ENCODE measurements at regions not wholly inside any gene's neighbourhood (a gene's known extent, or its start where the extent isn't known, plus 50 kb on each side); places are given as distances from the start of the nearest gene placed in this dataset.

DNA sequence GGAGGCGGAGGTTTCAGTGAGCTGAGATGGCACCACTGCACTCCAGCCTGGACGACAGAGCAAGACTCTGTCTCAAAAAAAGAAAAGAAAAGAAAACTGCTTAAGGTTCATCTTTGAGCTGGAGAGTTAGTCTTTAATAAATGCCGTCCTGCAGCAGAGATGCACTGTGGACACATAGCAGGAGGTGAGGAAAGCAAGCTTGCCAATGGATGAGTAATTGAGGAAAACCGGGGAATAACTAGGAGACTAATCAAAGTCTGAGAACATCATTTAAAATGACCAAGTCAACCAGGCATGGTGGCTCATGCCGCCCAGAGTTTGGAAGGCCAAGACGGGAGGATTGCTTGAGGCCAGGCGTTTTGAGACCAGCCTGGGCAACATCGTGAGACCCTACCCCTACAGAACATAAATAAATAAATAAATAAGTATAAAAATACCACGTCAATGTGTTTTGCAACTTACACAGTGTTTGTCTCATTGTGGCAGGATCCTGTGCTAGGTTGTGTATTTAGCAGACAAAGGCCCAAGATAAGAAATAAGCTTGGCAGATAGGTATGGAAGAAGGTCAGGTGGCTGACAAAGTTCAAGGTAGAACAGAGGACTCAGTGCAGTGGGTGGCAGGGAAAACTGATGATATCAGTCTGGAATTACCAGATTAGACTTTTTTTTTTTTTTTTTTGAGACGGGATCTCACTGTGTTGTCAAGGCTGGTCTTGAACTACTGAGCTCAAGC, 115.7 kb upstream of the KMT2C start:
- Histone ChIP-seq H3K4me3 (ENCODE audit: low read length) (no peak overlapping the region), H2AFZ (ENCODE audit: low read length) (no peak overlapping the region), H3K79me2 (ENCODE audit: low read length) (no peaks in the 10 kb centered on the region), H4K20me1 (ENCODE audit: insufficient read depth, low read length) (no peaks in the 10 kb centered on the region), H3K36me3 (replicated peaks; ENCODE audit: insufficient read depth, low read length) (no peaks in the 10 kb centered on the region), H3K27ac (ENCODE audit: low read length) (no peak overlapping the region), H3K9ac (ENCODE audit: low read length) (no peak overlapping the region), H3F3A (ENCODE audit: insufficient read depth, low read length) (no peaks in the 10 kb centered on the region), H3K4me2 (ENCODE audit: low read depth, low read length) (no peak overlapping the region), H3K9me2 (replicated peaks; ENCODE audit: insufficient read depth, low read length) (no peaks in the 10 kb centered on the region), H3K4me1 (ENCODE audit: low read length) (no peaks in the 10 kb centered on the region), H3K27me3 (replicated peaks; ENCODE audit: insufficient read depth, low read length) (no peaks in the 10 kb centered on the region), H3K9me3 (replicated peaks; ENCODE audit: insufficient read depth, low read length) (no peaks in the 10 kb centered on the region)
- TF ChIP-seq EZH2 (optimal IDR thresholded peaks at IDR 0.05; ENCODE audit: low read depth, low read length) (no peak), EZH2phosphoT487 (IDR thresholded peaks at IDR 0.05; ENCODE audit: low read length) (no peak)
- TF ChIP-seq, protein P1, sequence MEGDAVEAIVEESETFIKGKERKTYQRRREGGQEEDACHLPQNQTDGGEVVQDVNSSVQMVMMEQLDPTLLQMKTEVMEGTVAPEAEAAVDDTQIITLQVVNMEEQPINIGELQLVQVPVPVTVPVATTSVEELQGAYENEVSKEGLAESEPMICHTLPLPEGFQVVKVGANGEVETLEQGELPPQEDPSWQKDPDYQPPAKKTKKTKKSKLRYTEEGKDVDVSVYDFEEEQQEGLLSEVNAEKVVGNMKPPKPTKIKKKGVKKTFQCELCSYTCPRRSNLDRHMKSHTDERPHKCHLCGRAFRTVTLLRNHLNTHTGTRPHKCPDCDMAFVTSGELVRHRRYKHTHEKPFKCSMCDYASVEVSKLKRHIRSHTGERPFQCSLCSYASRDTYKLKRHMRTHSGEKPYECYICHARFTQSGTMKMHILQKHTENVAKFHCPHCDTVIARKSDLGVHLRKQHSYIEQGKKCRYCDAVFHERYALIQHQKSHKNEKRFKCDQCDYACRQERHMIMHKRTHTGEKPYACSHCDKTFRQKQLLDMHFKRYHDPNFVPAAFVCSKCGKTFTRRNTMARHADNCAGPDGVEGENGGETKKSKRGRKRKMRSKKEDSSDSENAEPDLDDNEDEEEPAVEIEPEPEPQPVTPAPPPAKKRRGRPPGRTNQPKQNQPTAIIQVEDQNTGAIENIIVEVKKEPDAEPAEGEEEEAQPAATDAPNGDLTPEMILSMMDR (IDR thresholded peaks at IDR 0.05; ENCODE audit: low read length), result no peak
- no peak for DNase-seq

DNA sequence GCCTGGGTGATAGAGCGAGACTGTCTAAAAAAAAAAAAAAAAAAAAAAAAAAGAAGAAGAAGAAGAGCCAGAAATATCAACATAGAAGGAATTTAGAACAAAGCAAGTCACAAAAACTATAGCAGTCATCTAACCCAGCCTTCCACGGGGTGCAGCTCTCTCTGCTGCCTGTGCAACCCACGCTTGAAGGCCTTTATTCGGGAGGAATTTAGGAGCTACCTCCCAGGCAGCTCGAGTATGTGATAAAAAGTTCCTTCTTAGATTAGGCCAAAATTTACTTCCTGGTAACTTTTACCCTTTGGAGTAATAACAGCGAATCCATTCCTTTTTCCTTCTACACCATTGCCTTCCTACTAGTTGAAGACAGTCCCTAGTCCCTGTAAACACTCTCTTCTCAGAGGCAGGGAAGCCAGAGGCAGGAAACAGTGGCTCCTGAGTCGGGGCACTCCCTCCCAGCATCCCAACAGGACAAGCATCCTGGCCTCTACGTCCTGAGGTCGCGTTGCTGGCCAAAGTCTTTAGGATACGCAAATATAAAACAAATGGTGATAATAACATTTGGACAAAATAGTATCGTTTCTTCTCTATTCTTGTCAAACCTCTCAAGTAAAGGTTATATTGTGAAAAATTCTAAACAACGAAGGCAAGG, 109.3 kb upstream of the KMT2C start:
- no peak overlapping the region for H3K4me3 ChIP-seq (ENCODE audit: low read length)

DNA sequence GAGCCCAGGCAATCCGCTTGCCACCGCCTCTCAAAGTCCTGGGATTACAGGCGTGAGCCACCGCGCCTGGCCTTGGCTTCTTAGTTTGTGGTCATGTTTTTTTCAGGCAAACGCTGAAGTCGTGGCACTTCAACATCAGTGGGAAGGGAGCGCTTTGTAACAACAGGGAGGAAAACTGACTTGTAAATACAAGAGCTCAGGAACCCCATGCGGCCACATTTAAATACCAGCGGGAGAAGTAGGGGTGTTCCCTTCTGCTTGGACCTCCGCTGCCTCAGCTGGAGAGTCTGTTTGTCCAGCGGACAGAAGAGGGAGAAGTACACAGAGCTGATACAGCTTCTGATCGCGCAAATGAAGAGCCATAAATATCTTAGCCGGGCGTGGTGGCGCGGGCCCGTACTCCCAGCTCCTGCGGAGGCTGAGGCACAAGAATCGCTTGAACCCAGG, 108.7 kb upstream of the KMT2C start:
- Histone ChIP-seq H3K9ac (ENCODE audit: low read length) (no peak overlapping the region), H3F3A (ENCODE audit: insufficient read depth, low read length) (no peaks in the 10 kb centered on the region), H3K4me3 (ENCODE audit: low read length) (no peak overlapping the region), H3K36me3 (replicated peaks; ENCODE audit: insufficient read depth, low read length) (no peaks in the 10 kb centered on the region), H3K27ac (ENCODE audit: low read length) (no peak overlapping the region), H3K9me3 (replicated peaks; ENCODE audit: insufficient read depth, low read length) (0 out of 2 replicates have a peak, but pooled peaks cover 2% of the 10 kb centered on the region), H2AFZ (ENCODE audit: low read length) (no peak overlapping the region), H3K9me2 (replicated peaks; ENCODE audit: insufficient read depth, low read length) (no peaks in the 10 kb centered on the region), H3K4me2 (ENCODE audit: low read depth, low read length) (no peak overlapping the region), H4K20me1 (ENCODE audit: insufficient read depth, low read length) (no peaks in the 10 kb centered on the region), H3K4me1 (ENCODE audit: low read length) (no peaks in the 10 kb centered on the region), H3K79me2 (ENCODE audit: low read length) (no peaks in the 10 kb centered on the region), H3K27me3 (replicated peaks; ENCODE audit: insufficient read depth, low read length) (no peaks in the 10 kb centered on the region)
- DNase-seq, result no peak
- TF ChIP-seq EZH2 (optimal IDR thresholded peaks at IDR 0.05; ENCODE audit: low read depth, low read length) (no peak), EZH2phosphoT487 (IDR thresholded peaks at IDR 0.05; ENCODE audit: low read length) (no peak)
- TF ChIP-seq, protein P1 (IDR thresholded peaks at IDR 0.05; ENCODE audit: low read length), result no peak

More for the DNA sequence above, 109.3 kb upstream of the KMT2C start:
- Histone ChIP-seq H3K79me2 (ENCODE audit: low read length) (no peaks in the 10 kb centered on the region), H3K36me3 (replicated peaks; ENCODE audit: insufficient read depth, low read length) (no peaks in the 10 kb centered on the region), H3K4me1 (ENCODE audit: low read length) (no peaks in the 10 kb centered on the region), H3K9ac (ENCODE audit: low read length) (no peak overlapping the region), H2AFZ (ENCODE audit: low read length) (no peak overlapping the region), H3K9me3 (replicated peaks; ENCODE audit: insufficient read depth, low read length) (0 out of 2 replicates have a peak, but pooled peaks cover 2% of the 10 kb centered on the region), H4K20me1 (ENCODE audit: insufficient read depth, low read length) (no peaks in the 10 kb centered on the region), H3K27ac (ENCODE audit: low read length) (no peak overlapping the region), H3F3A (ENCODE audit: insufficient read depth, low read length) (no peaks in the 10 kb centered on the region), H3K4me2 (ENCODE audit: low read depth, low read length) (no peak overlapping the region), H3K27me3 (replicated peaks; ENCODE audit: insufficient read depth, low read length) (no peaks in the 10 kb centered on the region), H3K9me2 (replicated peaks; ENCODE audit: insufficient read depth, low read length) (no peaks in the 10 kb centered on the region)
- TF ChIP-seq EZH2phosphoT487 (IDR thresholded peaks at IDR 0.05; ENCODE audit: low read length), result no peak
- DNase-seq, result no peak

All from MM.1S (cell line).